Smooth muscle cell (in vitro differentiated cells): ENCODE measurements at regions not wholly inside any gene's neighbourhood (a gene's known extent, or its start where the extent isn't known, plus 50 kb on each side); places are given as distances from the start of the nearest gene placed in this dataset.

ENCODE experiments used
- DNase-seq: peaks from one replicate; lab custom pipeline; 2025; ENCODE audit not compliant: unreplicated experiment; lab: John Stamatoyannopoulos, UW
- H2AFZ ChIP-seq: fragments of 200-600 bp; sonication (generic); 2 replicates; pipeline ENCODE4 v1.6.0; 2016; ENCODE audit warnings: antibody characterized with exemption, low read depth, mild to moderate bottlenecking
- H3F3A ChIP-seq: fragments of 200-600 bp; sonication (generic); 2 replicates; pipeline ENCODE4 v1.6.0; 2017; ENCODE audit warnings: antibody characterized with exemption, low read depth
- H3K27ac ChIP-seq: fragments of 200-600 bp; sonication (generic); 2 replicates; pipeline ENCODE4 v1.5.1; 2016; ENCODE audit warnings: low read depth, mild to moderate bottlenecking
- H3K27me3 ChIP-seq: fragments of 200-600 bp; sonication (generic); 2 replicates; pipeline ENCODE4 v1.6.1; 2016; ENCODE audit warnings: low read depth, mild to moderate bottlenecking
- H3K36me3 ChIP-seq: fragments of 200-600 bp; sonication (generic); 2 replicates; pipeline ENCODE4 v1.5.1; 2016; ENCODE audit warnings: low read depth
- H3K4me1 ChIP-seq: fragments of 200-600 bp; sonication (generic); 2 replicates; pipeline ENCODE4 v1.5.1; 2016; ENCODE audit warnings: low read depth
- H3K4me2 ChIP-seq: fragments of 200-600 bp; sonication (generic); 2 replicates; pipeline ENCODE4 v1.6.0; 2016; ENCODE audit warnings: mild to moderate bottlenecking
- H3K4me3 ChIP-seq: fragments of 200-600 bp; sonication (generic); 2 replicates; pipeline ENCODE4 v1.5.1; 2016; ENCODE audit warnings: mild to moderate bottlenecking
- H3K79me2 ChIP-seq: fragments of 200-600 bp; sonication (generic); 2 replicates; pipeline ENCODE4 v1.6.0; 2016; ENCODE audit warnings: low read depth, mild to moderate bottlenecking
- H3K9ac ChIP-seq: fragments of 200-600 bp; sonication (generic); 2 replicates; pipeline ENCODE4 v1.6.0; 2016; ENCODE audit warnings: low read depth
- H3K9me3 ChIP-seq: fragments of 200-600 bp; sonication (generic); replicated peaks from 2 replicates; pipeline ENCODE4 v1.5.1; 2016; ENCODE audit warnings: low read depth
- H4K20me1 ChIP-seq: fragments of 200-600 bp; sonication (generic); 2 replicates; pipeline ENCODE4 v1.6.0; 2016; ENCODE audit warnings: low read depth
- CTCF ChIP-seq: fragments of 200-600 bp; sonication (generic); IDR thresholded peaks from 2 replicates; pipeline ENCODE4 v1.5.1; 2017; ENCODE audit warnings: borderline replicate concordance, mild to moderate bottlenecking, antibody characterized with exemption; ENCODE audit not compliant: insufficient read depth, poor library complexity, severe bottlenecking
- WGBS: methylation state at CpG from one replicate; pipeline ENCODE4 v1.1.7; 2016; ENCODE audit warnings: low lambda C conversion rate; 5-methylcytosine and 5-hydroxymethylcytosine counted together

- no peak overlapping the region for H3K27ac ChIP-seq
- H3K4me3 ChIP-seq = no peak overlapping the region
- no peak overlapping the region for H3K9ac ChIP-seq
- 92% methylated on average over 15 of the region's 15 CpGs for WGBS
- no peak overlapping the region for H2AFZ ChIP-seq
- H3K79me2 ChIP-seq = no peaks in the 10 kb centered on the region
- no peaks in the 10 kb centered on the region for H3K4me1 ChIP-seq
- no peaks in the 10 kb centered on the region for H3K36me3 ChIP-seq
- no peak for DNase-seq
- no peaks in the 10 kb centered on the region for H3K9me3 ChIP-seq
- no peak overlapping the region for H3K4me2 ChIP-seq
- no peaks in the 10 kb centered on the region for H3F3A ChIP-seq
- no peak for TF ChIP-seq CTCF
- H4K20me1 ChIP-seq = no peaks in the 10 kb centered on the region
- H3K27me3 ChIP-seq = no peaks in the 10 kb centered on the region
Measured at GRCh38 chr17:83175822-83176622, 96.6 kb downstream of the METRNL start.

- Histone ChIP-seq H3K4me2 (no peak overlapping the region), H2AFZ (no peak overlapping the region), H4K20me1 (no peaks in the 10 kb centered on the region), H3K27me3 (no peaks in the 10 kb centered on the region), H3K4me1 (no peaks in the 10 kb centered on the region), H3K79me2 (no peaks in the 10 kb centered on the region), H3K9me3 (no peaks in the 10 kb centered on the region), H3K27ac (no peak overlapping the region), H3F3A (no peaks in the 10 kb centered on the region), H3K9ac (no peak overlapping the region), H3K4me3 (no peak overlapping the region), H3K36me3 (no peaks in the 10 kb centered on the region)
- DNase-seq = no peak
- 93% methylated on average over 22 of the region's 22 CpGs for WGBS
- TF ChIP-seq CTCF = no peak
Measured at GRCh38 chr17:83176623-83177583, 97.5 kb downstream of the METRNL start.

GRCh38 chr17:83177611-83178532 lies 98.5 kb downstream of the METRNL start:
- H3K27ac ChIP-seq = no peak overlapping the region
- no peaks in the 10 kb centered on the region for H3F3A ChIP-seq
- no peak for TF ChIP-seq CTCF
- H3K9ac ChIP-seq = no peak overlapping the region
- no peak overlapping the region for H3K4me3 ChIP-seq
- WGBS = 95% methylated on average over 31 of the region's 32 CpGs
- H3K4me1 ChIP-seq = no peaks in the 10 kb centered on the region
- H3K4me2 ChIP-seq = no peak overlapping the region
- no peaks in the 10 kb centered on the region for H3K79me2 ChIP-seq
- H3K9me3 ChIP-seq = no peaks in the 10 kb centered on the region
- H4K20me1 ChIP-seq = no peaks in the 10 kb centered on the region
- no peaks in the 10 kb centered on the region for H3K27me3 ChIP-seq
- no peak for DNase-seq
- H2AFZ ChIP-seq = no peak overlapping the region
- no peaks in the 10 kb centered on the region for H3K36me3 ChIP-seq
